Cardiac septum (tissue), 1 donor: ENCODE measurements at regions not wholly inside any gene's neighbourhood (a gene's known extent, or its start where the extent isn't known, plus 50 kb on each side); places are given as distances from the start of the nearest gene placed in this dataset.

Source experiments
- DNase-seq: peaks from one replicate; pipeline ENCODE4 v3.0.0-alpha.2; 2020; ENCODE audit warnings: low spot score
- intact Hi-C: fragments of 100-400 bp; cut with DNase I; formaldehyde crosslinking; loops from one replicate; pipeline ENCODE4 v1.14.0; 2022
- donor health status: DM: no; HTN: no; CAD: no.

- intact Hi-C loops: loop anchor here (10.0 kb wide), 1 partner anchor 53 kb away; no protein-coding TSS in a partner anchor
- DNase-seq: no peak
Observed at GRCh38 chr9:86741311-86742208, 205.7 kb downstream of the GAS1 start.

GRCh38 chr9:86735772-86736458 lies 211.4 kb downstream of the GAS1 start:
- no peak for DNase-seq
- intact Hi-C loops: no loop called here

GRCh38 chr9:86734771-86735170 lies 212.5 kb downstream of the GAS1 start:
- DNase-seq: no peak
- intact Hi-C loops: no loop called here

GRCh38 chr9:86733929-86734328 lies 213.4 kb downstream of the GAS1 start:
- DNase-seq: no peak
- intact Hi-C loops: no loop called here

- DNase-seq: no peak
- intact Hi-C loops: no loop called here
Observed at GRCh38 chr9:86732514-86733171, 214.7 kb downstream of the GAS1 start.

- DNase-seq: no peak
Observed at GRCh38 chr9:86731511-86732063, 215.7 kb downstream of the GAS1 start.

GRCh38 chr9:86730163-86730928 lies 217.0 kb downstream of the GAS1 start:
- DNase-seq: no peak
- intact Hi-C loops: no loop called here

More at GRCh38 chr9:86731511-86732063, 215.7 kb downstream of the GAS1 start:
- intact Hi-C loops: no loop called here

- intact Hi-C loops: loop anchor here (10.0 kb wide), 1 partner anchor 220 kb away; the partner anchor contains the start of gene GAS1
- DNase-seq: no peak
Observed at GRCh38 chr9:86724529-86724928, 222.8 kb downstream of the GAS1 start.

GRCh38 chr9:86723346-86723745 lies 224.0 kb downstream of the GAS1 start:
- intact Hi-C loops: loop anchor here (10.0 kb wide), 1 partner anchor 221 kb away; the partner anchor contains the start of gene GAS1
- no peak for DNase-seq

- no peak for DNase-seq
- intact Hi-C loops: loop anchor here (10.0 kb wide), 1 partner anchor 222 kb away; the partner anchor contains the start of gene GAS1
Observed at GRCh38 chr9:86722706-86723075, 224.6 kb downstream of the GAS1 start.

GRCh38 chr9:86721843-86722705 lies 225.2 kb downstream of the GAS1 start:
- DNase-seq: no peak
- intact Hi-C loops: loop anchor here (10.0 kb wide), 1 partner anchor 223 kb away; the partner anchor contains the start of gene GAS1

GRCh38 chr9:86721226-86721781 lies 226.0 kb downstream of the GAS1 start:
- intact Hi-C loops: loop anchor here (10.0 kb wide), 1 partner anchor 223 kb away; the partner anchor contains the start of gene GAS1
- DNase-seq: no peak

- intact Hi-C loops: loop anchor here (10.0 kb wide), 1 partner anchor 224 kb away; the partner anchor contains the start of gene GAS1
- DNase-seq: no peak
Observed at GRCh38 chr9:86720639-86721225, 226.6 kb downstream of the GAS1 start.

GRCh38 chr9:86718388-86719049 lies 228.8 kb downstream of the GAS1 start:
- intact Hi-C loops: no loop called here
- DNase-seq: no peak

- intact Hi-C loops: no loop called here
- no peak for DNase-seq
Observed at GRCh38 chr9:86716326-86716922, 230.9 kb downstream of the GAS1 start.

GRCh38 chr9:86714999-86715398 lies 232.3 kb downstream of the GAS1 start:
- intact Hi-C loops: no loop called here
- DNase-seq: no peak
